ENCODE measurements at regions not wholly inside any gene's neighbourhood (a gene's known extent, or its start where the extent isn't known, plus 50 kb on each side); places are given as distances from the start of the nearest gene placed in this dataset.

DNA sequence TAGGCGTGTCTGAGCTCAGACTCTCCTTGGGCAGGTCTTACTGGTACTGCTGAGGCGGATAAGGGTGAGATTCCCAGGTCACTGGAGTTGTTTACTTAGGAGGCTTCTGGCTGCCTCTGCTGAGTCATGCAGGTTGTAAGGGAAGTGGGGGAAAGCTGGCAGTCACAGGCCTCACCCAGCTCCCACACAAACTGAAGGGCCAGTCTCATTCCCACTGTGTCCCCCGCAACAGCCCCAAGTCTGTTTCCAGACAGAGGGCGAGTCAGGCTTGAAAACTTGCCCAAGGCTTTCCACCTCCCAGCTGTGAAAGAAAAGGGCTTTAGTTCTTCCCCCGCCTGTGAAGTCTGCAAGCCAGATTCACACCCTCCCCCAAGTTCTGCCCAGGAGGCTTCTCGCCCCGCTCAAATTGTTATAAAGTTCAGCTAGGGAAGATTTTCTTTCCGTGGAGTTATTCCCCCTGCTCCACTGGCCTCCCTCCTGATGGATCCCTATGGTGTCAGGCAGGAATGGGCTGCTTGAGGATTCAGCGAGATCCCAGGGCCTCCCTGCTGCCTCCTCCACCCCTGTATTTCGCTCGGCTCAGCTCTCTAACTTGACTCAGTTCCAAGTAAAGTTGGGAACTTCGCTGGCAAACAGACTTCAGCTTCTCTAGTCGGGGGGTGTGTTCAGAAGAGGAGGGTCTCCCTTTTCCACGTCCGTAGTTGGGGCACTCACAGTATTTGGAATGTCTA lies 248.6 kb downstream of the NR4A2 start:
- H3K18ac ChIP-seq (ENCODE audit: low read depth, low read length): no peak overlapping the region
- no peak overlapping the region for H3K4me2 ChIP-seq (ENCODE audit: low read depth, low read length)
- H3K4me3 ChIP-seq (ENCODE audit: insufficient read depth, low read depth, low read length): no peak overlapping the region
- H2AFZ ChIP-seq (replicated peaks; ENCODE audit: low read length, poor library complexity): no peak overlapping the region
- H2AK9ac ChIP-seq (replicated peaks; ENCODE audit: low read depth, low read length, poor library complexity): no peak overlapping the region
- no peak overlapping the region for H3K27ac ChIP-seq (ENCODE audit: insufficient read depth, low read length)
- no peak overlapping the region for H2BK120ac ChIP-seq (ENCODE audit: low read depth, low read length)
- BruUV-seq (replicated peaks): no TSS peak
- no peak overlapping the region for H2BK5ac ChIP-seq (ENCODE audit: low read depth, low read length, poor library complexity, severe bottlenecking)
- CTCF ChIA-PET: no interaction called here
- no peak overlapping the region for H3K9ac ChIP-seq (ENCODE audit: low read depth, low read length)
- H4K5ac ChIP-seq (ENCODE audit: low read depth, low read length): no peak overlapping the region
- H4K8ac ChIP-seq (ENCODE audit: low read depth in 2 of 2, low read length in 2 of 2): no peak overlapping the region
- H4K20me1 ChIP-seq (ENCODE audit: insufficient read depth, low read length): no peaks in the 10 kb centered on the region
- no peak overlapping the region for H2BK15ac ChIP-seq (ENCODE audit: low read depth, low read length)
- in situ Hi-C loops (cut with MboI; ENCODE audit: low sequenced_read_pairs): no loop called here
- H3K4me1 ChIP-seq (ENCODE audit: control insufficient read depth, insufficient read depth, low read length): no peaks in the 10 kb centered on the region
- no peaks in the 10 kb centered on the region for H3K27me3 ChIP-seq (ENCODE audit: control insufficient read depth, insufficient read depth, low read length)
- intact Hi-C loops (cut with micrococcal nuclease): no loop called here
- no peak overlapping the region for H2BK20ac ChIP-seq (ENCODE audit: low read depth, low read length)
- no peaks in the 10 kb centered on the region for H3K79me1 ChIP-seq (ENCODE audit: low read depth in 1 of 2, low read length in 2 of 2)
- H4K91ac ChIP-seq (ENCODE audit: insufficient read depth, low read depth, low read length): no peak overlapping the region
- H3K9me1 ChIP-seq (ENCODE audit: insufficient read depth, low read length): no peaks in the 10 kb centered on the region
- POLR2A ChIA-PET (ENCODE audit: unreplicated experiment): no interaction called here
- ATAC-seq (ENCODE audit: low read depth) (no peak), DNase-seq (no peak)
- peaks cover 5% of the 10 kb centered on the region; the same call in 1 of the 2 replicates for H3K9me3 ChIP-seq (ENCODE audit: control insufficient read depth, insufficient read depth, low read length)
- no peak overlapping the region for H3K14ac ChIP-seq (replicated peaks; ENCODE audit: low read depth, low read length)
- no peaks in the 10 kb centered on the region for H3K36me3 ChIP-seq (ENCODE audit: control insufficient read depth, insufficient read depth, low read length)
- no peak overlapping the region for H3K56ac ChIP-seq (ENCODE audit: extremely low read depth, insufficient read depth, low read length)
- WGBS, 2 experiments (ENCODE audit: extremely low coverage in 2 of 2, insufficient read length in 1 of 2): 70% methylated on average over 2 of the region's 15 CpGs; no CpG with 5 or more reads in 1 of the 2 experiments
- TF ChIP-seq CEBPB (IDR thresholded peaks at IDR 0.05; ENCODE audit: low read depth, low read length) (no peak), POLR2A (IDR thresholded peaks at IDR 0.05; ENCODE audit: low read depth, low read length) (no peak), FOS (IDR thresholded peaks at IDR 0.05; ENCODE audit: low read depth, low read length) (no peak), MAFK (IDR thresholded peaks at IDR 0.05; ENCODE audit: low read depth, low read length) (no peak), SMC3 (IDR thresholded peaks at IDR 0.05; ENCODE audit: low read depth, low read length) (no peak), RAD21 (IDR thresholded peaks at IDR 0.05; ENCODE audit: low read length) (no peak), RCOR1 (IDR thresholded peaks at IDR 0.05; ENCODE audit: insufficient replicate concordance, low read length) (no peak), MAZ (IDR thresholded peaks at IDR 0.05; ENCODE audit: borderline replicate concordance, low read depth, low read length) (no peak), ELK1 (IDR thresholded peaks at IDR 0.05; ENCODE audit: borderline replicate concordance, low read depth, low read length) (no peak), NFE2L2 (IDR thresholded peaks at IDR 0.05; ENCODE audit: low read depth, low read length) (no peak), RFX5 (IDR thresholded peaks at IDR 0.05; ENCODE audit: low read depth, low read length) (no peak), CHD1 (IDR thresholded peaks at IDR 0.05; ENCODE audit: low read depth, low read length) (no peak), MXI1 (IDR thresholded peaks at IDR 0.05; ENCODE audit: borderline replicate concordance, low read depth, low read length) (no peak), BHLHE40 (IDR thresholded peaks at IDR 0.05; ENCODE audit: low read depth, low read length) (no peak)
- TF ChIP-seq, protein P1, sequence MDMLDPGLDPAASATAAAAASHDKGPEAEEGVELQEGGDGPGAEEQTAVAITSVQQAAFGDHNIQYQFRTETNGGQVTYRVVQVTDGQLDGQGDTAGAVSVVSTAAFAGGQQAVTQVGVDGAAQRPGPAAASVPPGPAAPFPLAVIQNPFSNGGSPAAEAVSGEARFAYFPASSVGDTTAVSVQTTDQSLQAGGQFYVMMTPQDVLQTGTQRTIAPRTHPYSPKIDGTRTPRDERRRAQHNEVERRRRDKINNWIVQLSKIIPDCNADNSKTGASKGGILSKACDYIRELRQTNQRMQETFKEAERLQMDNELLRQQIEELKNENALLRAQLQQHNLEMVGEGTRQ (IDR thresholded peaks at IDR 0.05; ENCODE audit: low read depth, low read length): no peak
- no peak overlapping the region for H3K4ac ChIP-seq (ENCODE audit: low read depth, low read length)
- dilution Hi-C loops (cut with HindIII; ENCODE audit: low sequenced_read_pairs, unreplicated experiment): no loop called here
- no peak overlapping the region for H2AK5ac ChIP-seq (ENCODE audit: low read depth, low read length)
- no peak overlapping the region for H3K23ac ChIP-seq (ENCODE audit: low read depth, low read length)

All from IMR-90 (cell line).